ENCODE measurements at regions not wholly inside any gene's neighbourhood (a gene's known extent, or its start where the extent isn't known, plus 50 kb on each side); places are given as distances from the start of the nearest gene placed in this dataset.
"Not testable (repeated sequence)": the region's sequence is repeated elsewhere in the genome, so short reads cannot be mapped to it uniquely, and the experiment has no call there.

DNA sequence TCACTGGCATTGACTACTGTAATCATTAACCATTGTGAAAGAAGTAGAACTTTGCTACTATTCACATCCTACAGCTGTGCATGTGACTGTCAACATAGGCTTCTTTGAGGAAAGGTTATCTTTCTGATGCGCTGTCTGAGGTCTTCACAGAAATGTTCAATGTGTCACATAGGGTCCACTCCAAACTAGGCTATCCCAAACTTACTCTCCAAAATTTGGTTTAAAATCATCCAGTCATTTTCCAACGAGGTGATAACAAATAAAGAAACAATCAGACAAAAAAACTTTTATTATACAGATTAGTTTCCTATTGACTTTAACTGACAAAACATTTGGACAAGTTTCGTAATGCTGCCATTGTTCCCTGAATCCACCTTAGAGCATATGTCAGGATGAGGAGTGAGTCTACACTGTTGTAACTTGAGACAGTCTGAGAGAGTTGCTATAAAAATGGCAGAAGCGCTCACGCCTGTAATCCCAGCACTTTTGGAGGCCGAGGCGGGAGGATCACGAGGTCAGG lies 511.6 kb downstream of the PLOD2 start:
- DNase-seq: no peak

DNA sequence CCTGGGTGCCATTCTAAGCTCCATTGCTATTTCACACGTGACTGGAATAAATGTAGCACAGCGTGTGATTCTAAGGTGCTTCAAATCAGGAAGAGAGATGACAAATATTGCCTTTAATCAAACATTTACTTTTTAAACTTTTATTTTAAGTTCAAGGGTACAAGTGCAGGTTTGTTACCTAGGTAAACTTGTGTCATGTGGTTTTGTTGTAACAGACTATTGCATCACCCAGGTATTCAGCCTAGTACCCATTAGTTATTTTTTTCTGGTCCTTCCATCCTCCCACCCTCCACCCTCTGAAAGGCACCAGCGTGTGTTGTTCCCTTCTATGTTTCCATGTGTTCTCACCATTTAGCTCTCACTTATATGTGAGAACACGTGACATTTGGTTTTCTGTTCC lies 510.8 kb downstream of the PLOD2 start:
- no peak for DNase-seq

GRCh38 chr3:145671121-145671520 lies 489.9 kb downstream of the PLOD2 start:
- no peak for DNase-seq

GRCh38 chr3:145673838-145674237 lies 487.1 kb downstream of the PLOD2 start:
- DNase-seq: no peak

DNA sequence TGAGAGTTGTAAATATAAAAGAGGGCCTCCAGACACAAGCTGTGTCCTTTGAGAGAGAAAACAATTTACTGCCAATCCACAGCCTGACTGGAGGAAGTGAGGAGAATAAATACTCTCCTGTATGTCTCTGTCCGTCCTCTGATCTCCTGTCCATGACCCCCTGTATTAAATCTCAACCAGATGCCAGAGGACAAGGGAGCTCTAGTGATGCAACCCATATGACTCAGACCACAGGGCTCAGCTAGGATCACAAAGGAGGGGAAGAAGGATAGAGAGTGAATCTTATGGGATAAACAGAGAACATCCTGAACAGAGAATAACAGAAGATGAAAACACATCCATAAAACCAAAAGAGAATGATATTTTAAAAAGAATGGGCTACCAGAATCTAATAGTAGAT lies 482.6 kb downstream of the PLOD2 start:
- DNase-seq: no peak

GRCh38 chr3:145681181-145681580 lies 479.8 kb downstream of the PLOD2 start:
- no peak for DNase-seq

DNA sequence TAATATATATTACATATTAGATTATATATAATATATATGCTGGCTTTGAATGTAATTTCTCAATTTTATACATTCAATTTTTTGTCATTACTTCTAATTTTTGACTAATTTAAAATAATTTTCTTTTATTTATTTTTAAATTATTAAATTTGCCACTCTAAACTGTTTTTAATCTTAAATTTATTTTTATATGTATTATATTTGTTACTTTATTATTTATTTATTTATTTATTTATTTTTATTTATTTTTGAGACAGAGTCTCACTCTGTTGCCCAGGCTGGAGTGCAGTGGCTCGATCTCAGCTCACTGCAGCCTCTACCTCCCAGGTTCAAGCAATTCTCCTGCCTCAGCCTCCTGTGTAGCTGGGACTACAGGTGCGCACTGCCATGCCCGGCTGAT lies 473.0 kb downstream of the PLOD2 start:
- not testable (repeated sequence) for DNase-seq

DNA sequence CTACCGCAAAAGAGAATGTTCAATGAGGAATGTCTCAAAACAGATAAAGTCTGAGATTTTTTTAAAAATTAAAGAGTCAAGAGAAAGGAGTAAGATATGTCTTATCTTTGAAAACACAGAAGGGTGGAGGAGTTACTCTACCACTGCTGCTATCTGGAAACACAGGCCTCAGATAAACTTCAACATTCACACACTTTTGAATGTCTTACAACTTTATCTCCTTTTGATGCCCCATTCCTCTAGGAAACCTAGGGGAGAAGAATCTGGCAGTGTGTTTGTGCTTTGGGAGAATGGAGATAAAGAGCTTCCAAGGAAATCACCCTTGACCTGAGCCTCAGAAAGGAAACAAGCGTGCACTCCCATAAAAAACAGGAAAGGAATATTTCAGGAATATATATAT lies 468.2 kb downstream of the PLOD2 start:
- no peak for DNase-seq

DNA sequence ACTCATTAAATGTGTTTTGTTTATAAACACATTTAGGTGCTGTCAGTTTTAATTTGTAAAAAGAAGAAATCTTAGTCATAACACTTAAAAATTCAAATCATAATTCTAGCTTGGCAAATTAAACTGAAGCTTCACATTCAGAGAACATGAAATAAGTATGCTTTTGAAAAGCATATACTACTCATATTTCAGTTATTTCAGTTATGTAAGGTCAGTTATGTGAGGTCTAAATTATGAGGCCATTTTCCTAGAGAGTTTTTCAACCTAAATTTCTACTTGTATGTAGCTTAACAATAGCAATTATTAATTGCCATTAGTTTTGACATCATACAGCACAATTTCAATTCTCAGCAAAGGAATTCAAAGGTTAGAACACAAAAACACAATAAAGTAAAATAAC lies 465.0 kb downstream of the PLOD2 start:
- DNase-seq: no peak

DNA sequence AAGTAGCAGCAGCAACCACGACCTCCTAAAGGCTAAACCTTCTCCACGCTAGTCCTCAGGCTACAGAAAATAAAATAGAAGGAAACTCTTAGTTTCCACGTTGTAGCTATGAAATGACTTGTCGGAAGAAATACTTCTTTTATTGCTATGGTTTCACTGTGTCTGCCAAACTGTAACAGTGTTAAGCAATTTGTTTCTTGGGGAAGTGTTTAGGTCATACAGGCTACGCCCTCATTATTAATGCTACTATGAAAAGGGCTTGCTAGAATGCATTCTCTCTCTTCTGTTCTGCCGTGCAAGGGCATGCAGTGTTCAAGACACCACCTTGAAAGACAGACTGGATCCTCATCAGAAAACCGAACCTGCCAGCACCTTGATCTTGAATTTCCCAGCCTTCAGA lies 462.7 kb downstream of the PLOD2 start:
- no peak for DNase-seq

- no peak for DNase-seq
Observed at GRCh38 chr3:145698749-145699148, 462.2 kb downstream of the PLOD2 start.

- peak; percentile 1 for DNase-seq
Observed at GRCh38 chr3:145704020-145704419, 457.0 kb downstream of the PLOD2 start.

GRCh38 chr3:145709779-145710178 lies 451.2 kb downstream of the PLOD2 start:
- DNase-seq: not testable (repeated sequence)

DNA sequence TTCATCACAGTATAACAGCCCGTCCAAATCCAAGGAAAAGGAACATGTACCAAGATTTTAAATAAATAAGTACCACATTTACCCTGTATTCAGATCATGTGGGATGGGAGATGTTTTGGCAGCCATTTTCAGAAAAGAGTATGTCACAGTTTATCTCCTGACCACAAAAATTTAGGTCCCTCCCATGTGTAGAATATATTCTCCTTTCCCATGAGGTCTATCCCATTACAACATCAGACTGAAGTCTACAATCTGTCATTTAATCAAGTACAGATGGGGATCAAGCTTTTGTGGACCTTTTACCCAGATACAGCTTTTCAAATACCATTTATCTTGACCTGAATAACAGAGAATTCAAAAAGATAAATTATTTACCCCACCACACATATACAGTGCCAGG lies 444.5 kb downstream of the PLOD2 start:
- DNase-seq: no peak

- no peak for DNase-seq
Observed at GRCh38 chr3:145719114-145719513, 441.9 kb downstream of the PLOD2 start.

- DNase-seq: no peak
Observed at GRCh38 chr3:145721273-145721805, 439.6 kb downstream of the PLOD2 start.

- no peak for DNase-seq
Observed at GRCh38 chr3:145721815-145722214, 439.2 kb downstream of the PLOD2 start.

GRCh38 chr3:145727476-145727875 lies 433.5 kb downstream of the PLOD2 start:
- DNase-seq: no peak

- no peak for DNase-seq
Observed at GRCh38 chr3:145735631-145736030, 425.4 kb downstream of the PLOD2 start.

DNA sequence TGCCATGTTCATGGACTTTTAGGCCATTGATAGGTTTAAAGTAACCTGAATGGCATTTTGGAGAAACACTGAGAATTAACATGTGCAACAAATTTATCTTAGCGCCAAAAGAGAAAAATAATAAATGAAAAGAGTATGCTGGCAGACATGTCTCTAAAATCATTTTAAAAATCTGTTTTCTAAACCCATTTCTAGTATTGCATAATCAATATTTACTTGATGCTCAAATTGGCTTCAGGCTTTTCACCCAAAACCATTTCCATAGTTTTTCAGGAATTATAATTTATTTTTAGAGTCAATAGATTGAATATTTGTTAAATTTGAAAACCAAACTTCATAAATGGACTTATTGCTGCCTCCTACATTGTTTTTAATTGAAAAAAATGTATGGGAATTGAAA lies 423.0 kb downstream of the PLOD2 start:
- DNase-seq: no peak

GRCh38 chr3:145739926-145740325 lies 421.1 kb downstream of the PLOD2 start:
- DNase-seq: no peak

DNA sequence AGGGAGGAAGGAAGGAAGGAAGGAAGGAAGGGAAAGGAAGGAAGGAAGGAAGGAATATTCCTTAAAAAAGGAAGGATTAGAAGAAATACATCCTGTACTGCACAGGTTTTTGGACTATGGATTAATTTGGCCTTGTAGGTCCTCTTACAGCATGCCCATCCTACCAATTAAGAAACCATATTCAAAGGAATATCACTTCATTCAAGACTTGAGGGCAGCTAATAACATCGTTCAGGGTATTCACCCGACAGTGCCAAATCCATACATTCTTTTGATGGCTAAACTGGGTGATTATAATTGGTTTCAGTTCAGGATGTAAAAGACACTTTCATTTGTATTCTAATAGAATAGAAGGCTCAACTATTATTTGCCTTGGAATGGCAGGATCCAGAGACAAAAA lies 410.3 kb downstream of the PLOD2 start:
- no peak for DNase-seq

DNA sequence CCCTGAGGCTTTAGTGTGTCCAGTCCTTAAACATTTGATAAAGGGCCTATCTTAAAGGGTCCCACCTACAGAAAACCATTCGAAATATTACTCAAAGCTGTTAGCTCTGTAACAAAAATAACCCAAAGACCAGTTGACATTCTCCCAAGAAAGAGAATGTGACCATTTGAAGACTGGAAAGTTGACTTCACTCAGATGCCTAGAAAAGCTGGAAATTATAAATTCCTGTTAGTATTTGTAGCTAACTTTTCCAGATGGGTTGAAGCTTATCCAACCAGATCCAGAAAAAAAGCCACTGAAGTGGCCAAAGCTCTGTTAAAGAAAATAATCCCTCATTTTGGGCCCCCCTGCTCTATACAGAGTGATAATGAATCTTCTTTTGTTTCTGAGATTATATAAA lies 408.4 kb downstream of the PLOD2 start:
- DNase-seq: no peak

DNA sequence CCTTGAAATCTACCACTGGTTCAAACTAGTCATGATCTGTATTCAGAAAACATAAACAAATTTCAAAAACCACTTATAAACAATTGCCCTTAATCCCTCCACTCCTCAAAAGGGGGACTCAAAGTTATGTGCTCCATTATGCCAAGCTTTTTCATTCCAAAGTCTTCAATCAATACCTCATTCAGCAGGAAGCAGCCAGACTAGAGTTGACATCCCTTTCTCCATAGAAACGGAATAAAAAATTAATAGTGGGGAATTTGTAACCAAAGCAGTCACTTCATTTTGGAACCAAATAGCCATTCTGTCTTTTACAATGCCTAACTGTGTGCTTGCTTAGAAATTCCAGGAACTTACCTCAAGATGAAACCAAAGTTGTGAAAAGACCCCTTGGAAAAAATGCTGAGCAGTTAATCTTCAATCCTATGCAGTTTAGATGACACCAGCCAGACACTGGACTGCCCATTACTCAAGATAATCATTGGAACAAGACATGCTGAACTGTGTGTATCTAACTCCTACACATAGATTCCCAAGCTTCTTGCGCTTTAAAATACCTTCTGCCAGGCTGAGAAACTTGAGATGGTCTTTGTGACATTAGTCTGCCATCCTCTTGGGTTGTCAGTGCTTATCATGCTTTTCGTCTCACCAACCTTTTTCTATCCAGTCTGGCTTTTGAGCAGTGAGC lies 406.2 kb downstream of the PLOD2 start:
- no peak for DNase-seq

DNA sequence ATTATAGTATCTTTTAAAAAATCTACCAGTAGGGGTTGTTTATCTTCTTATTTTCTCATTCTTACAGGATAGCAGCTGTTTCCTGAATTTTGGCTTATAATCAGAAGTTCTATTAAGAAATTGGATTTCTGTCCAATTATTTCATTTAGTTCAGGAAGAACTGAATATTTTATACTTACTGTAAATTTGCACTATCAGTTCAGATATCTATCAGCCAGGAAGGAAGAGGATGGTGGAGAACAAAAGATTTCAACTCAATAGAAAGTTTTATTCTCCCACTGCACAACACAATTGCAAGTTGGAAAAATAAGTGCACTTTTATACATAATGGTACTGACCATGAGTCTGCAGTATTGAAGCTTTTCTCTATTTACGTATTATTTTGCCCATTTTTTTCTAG lies 400.9 kb downstream of the PLOD2 start:
- peak; percentile 38 for DNase-seq
